ENCODE measurements at regions not wholly inside any gene's neighbourhood (a gene's known extent, or its start where the extent isn't known, plus 50 kb on each side); places are given as distances from the start of the nearest gene placed in this dataset.

DNA sequence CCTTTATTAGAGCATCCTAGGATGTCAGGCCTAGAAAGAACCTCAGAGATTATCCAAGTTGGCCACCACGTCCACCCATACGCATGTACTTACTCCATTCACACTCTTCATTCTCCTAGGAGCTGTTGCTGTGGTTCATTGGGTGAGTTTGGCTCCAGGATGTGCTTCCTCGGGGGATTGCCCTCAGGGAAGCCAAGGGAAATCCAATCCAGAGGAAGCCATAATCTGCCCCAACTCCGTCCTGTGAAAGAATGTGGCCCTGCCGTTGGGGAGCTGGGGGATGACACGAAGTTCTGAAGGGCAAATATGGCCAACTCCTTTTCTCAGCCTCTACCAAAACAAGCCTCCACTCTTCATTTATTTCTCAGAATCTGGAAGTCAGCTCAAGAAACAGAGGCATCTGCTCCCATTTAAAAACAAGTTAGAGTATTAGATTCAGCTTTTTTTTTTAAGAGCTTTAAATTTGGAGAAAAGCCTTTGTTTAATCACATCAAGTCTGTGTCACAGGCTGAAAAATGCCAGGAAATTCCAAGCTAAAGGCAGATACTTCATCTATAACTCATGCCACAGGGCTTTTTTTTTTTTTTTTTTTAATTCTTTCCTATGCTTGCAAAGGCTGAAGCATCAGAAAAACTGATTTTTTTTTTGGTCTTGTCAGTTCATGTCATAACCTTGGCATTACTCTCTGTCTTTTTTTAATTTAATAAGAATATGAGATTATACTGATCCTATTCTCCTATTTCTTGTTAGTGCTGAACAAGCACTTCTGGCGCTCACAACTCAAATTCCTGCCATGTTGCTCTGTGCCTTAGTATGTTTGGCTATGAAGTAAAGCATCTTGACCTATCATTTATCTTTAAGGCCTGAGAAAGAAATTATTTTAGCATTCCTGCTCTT lies 480.9 kb upstream of the MARCKS start:
- TF ChIP-seq, protein P1, sequence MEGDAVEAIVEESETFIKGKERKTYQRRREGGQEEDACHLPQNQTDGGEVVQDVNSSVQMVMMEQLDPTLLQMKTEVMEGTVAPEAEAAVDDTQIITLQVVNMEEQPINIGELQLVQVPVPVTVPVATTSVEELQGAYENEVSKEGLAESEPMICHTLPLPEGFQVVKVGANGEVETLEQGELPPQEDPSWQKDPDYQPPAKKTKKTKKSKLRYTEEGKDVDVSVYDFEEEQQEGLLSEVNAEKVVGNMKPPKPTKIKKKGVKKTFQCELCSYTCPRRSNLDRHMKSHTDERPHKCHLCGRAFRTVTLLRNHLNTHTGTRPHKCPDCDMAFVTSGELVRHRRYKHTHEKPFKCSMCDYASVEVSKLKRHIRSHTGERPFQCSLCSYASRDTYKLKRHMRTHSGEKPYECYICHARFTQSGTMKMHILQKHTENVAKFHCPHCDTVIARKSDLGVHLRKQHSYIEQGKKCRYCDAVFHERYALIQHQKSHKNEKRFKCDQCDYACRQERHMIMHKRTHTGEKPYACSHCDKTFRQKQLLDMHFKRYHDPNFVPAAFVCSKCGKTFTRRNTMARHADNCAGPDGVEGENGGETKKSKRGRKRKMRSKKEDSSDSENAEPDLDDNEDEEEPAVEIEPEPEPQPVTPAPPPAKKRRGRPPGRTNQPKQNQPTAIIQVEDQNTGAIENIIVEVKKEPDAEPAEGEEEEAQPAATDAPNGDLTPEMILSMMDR (IDR thresholded peaks at IDR 0.05; ENCODE audit: extremely low read depth, insufficient read depth, missing control alignments), result no peak
- no peak for DNase-seq (ENCODE audit: low spot score)
- in situ Hi-C loops (cut with MboI; ENCODE audit: low pct_unique_long_range_greater_than_20kb, low sequenced_read_pairs, unreplicated experiment), result no loop called here

DNA sequence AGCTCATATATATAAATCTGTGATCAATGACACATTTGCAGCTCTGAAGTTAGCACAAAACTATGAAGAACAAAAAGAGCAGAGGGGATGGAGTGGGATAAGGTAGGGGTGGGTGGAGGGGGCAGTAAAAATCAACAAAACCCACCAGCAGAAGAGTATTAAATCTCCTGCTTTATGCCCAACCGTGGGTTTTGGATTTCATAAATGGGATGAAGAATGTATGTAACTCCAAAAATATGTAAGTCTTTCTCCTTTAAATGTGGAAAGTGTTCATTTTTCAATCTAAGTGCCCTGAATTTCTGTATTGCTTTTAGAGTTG lies 480.3 kb upstream of the MARCKS start:
- TF ChIP-seq, protein P1 (IDR thresholded peaks at IDR 0.05; ENCODE audit: extremely low read depth, insufficient read depth, missing control alignments), result no peak
- in situ Hi-C loops (cut with MboI; ENCODE audit: low pct_unique_long_range_greater_than_20kb, low sequenced_read_pairs, unreplicated experiment), result no loop called here
- no peak for DNase-seq (ENCODE audit: low spot score)

DNA sequence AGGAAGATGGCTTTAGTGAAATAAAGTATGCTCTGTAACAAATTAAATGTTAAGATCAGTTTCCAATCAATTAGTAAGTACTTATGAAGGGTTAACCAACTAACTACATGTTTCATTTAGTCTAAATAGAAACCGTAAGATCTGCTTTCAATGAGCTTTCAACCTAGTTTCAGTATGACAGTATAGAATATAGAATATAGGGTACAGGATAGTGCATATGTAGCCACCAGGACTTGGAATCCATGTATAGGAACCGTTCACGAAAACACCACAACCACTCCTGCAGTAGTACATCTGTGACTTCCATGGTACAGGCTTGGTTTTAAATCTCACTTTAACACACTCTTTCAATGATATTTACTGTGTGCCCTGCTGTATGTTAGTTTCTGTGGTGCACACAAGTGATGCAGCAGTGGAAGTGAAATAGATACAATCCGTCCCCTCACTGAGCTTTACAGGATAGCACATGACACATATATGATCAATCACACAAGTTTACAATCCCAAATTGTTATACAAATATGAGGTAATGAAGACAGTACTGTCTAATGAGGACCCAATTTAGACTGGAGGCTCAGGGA lies 479.7 kb upstream of the MARCKS start:
- no peak for DNase-seq (ENCODE audit: low spot score)
- TF ChIP-seq, protein P1 (IDR thresholded peaks at IDR 0.05; ENCODE audit: extremely low read depth, insufficient read depth, missing control alignments), result no peak
- in situ Hi-C loops (cut with MboI; ENCODE audit: low pct_unique_long_range_greater_than_20kb, low sequenced_read_pairs, unreplicated experiment), result no loop called here

DNA sequence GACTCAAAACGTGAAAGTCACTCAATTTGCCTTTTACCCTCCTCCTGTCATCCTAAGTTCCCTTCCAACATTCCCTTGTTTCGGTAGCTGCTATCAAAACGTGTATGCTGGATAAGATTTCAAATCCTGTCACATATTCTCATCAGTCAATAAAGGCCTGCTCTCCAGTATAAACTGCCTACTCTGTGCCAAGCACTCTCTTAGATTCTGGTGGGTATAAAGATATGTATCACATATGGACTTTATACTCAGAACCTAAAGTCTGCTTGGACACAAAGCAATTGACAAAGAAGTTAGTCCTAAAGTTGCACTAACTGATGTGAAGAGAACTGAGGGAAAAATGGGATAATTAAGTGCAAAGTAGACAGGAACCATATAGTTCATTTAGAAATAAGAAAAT lies 476.6 kb upstream of the MARCKS start:
- no peak for DNase-seq (ENCODE audit: low spot score)
- in situ Hi-C loops (cut with MboI; ENCODE audit: low pct_unique_long_range_greater_than_20kb, low sequenced_read_pairs, unreplicated experiment), result no loop called here
- TF ChIP-seq, protein P1 (IDR thresholded peaks at IDR 0.05; ENCODE audit: extremely low read depth, insufficient read depth, missing control alignments), result no peak

DNA sequence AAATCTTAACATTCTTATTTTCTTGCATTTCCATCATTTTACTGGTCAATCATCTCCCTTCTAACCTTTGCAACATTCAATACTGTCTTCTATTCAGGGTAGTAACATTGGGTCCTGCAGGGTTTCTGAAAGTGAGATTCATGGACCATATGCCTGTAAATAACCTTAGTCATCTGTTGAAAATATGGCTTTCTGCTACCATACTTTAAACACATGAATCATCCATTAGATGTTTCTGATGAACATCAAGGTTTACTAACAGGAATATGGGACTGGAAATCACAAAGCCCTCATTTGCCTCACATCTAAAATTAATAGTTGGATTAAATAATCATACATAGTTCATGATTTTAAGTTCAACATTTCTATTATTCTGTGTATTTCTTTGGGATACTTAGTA lies 475.9 kb upstream of the MARCKS start:
- TF ChIP-seq, protein P1 (IDR thresholded peaks at IDR 0.05; ENCODE audit: extremely low read depth, insufficient read depth, missing control alignments), result no peak
- in situ Hi-C loops (cut with MboI; ENCODE audit: low pct_unique_long_range_greater_than_20kb, low sequenced_read_pairs, unreplicated experiment), result no loop called here
- no peak for DNase-seq (ENCODE audit: low spot score)

DNA sequence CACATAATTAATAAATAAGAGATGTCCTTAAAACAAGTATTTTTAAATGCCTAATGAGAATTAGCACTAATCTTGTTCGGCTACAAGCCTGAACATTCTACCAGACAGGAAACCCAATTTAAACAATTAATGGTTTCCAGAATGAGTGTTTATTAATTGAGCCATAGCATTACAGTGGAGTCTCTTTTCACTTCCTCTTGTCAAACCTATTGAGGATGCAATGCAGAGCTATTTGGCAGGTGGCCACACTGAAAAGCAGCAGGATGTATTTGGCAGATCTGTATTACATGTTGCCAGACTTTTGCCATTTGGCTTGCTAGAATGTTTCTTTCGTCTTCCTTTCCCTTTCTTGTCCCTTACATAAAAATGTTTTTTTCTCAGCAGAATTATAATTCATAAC lies 475.2 kb upstream of the MARCKS start:
- TF ChIP-seq, protein P1 (IDR thresholded peaks at IDR 0.05; ENCODE audit: extremely low read depth, insufficient read depth, missing control alignments), result no peak
- DNase-seq (ENCODE audit: low spot score), result peak; percentile 28
- in situ Hi-C loops (cut with MboI; ENCODE audit: low pct_unique_long_range_greater_than_20kb, low sequenced_read_pairs, unreplicated experiment), result no loop called here
